GM18508 (cell line): ENCODE measurements at regions not wholly inside any gene's neighbourhood (a gene's known extent, or its start where the extent isn't known, plus 50 kb on each side); places are given as distances from the start of the nearest gene placed in this dataset.

Experiments
- ATAC-seq: cut with Tn5 transposase; IDR thresholded peaks from one replicate; pipeline ENCODE4 v1.9.1; 2021; ENCODE audit warnings: moderate number of reproducible peaks; ENCODE audit not compliant: insufficient read depth, unreplicated experiment

DNA sequence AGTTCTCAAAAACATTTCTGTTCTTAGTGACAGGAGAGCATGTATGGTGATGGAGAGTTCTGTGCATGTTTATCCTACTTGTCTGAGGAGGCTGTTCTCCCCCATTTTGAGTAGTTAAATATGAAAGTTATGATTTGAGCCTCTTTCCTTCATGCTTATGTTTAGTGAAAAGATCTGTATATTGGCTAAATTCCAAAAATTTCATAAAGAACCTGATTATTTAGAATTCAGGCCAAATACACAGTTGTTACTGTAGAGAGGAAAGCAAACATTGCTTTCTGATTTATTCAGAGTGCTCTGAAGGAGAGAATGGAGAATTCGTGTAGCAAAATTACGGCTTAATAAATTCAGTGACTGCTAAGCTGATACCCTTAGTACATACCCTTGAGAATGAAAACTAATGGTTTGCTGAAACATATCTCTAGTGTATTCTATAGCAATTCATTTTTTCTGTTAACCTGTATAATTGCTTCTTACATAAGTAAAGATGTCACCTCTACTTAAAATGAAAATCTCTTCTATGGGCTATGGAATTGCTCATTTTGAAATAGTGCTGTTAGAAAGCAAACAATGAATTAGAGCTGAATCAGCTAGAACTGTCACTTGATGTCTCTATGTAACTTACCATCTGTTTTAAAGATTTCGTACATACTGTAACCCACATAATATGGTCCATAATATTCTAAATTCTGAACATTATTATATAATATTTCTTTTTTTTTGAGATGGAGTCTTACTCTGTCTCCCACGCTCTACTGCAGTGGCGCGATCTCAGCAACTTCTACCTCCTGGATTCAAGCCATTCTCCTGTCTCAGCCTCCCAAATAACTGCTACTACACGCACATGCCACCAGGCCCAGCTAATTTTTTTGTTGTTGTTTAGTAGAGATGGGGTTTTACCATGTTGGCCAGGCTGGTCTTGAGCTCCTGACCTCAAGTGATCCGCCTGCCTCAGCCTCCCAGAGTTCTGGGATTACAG is 417.0 kb upstream of the RGS6 start:
- ATAC-seq, result no peak

DNA sequence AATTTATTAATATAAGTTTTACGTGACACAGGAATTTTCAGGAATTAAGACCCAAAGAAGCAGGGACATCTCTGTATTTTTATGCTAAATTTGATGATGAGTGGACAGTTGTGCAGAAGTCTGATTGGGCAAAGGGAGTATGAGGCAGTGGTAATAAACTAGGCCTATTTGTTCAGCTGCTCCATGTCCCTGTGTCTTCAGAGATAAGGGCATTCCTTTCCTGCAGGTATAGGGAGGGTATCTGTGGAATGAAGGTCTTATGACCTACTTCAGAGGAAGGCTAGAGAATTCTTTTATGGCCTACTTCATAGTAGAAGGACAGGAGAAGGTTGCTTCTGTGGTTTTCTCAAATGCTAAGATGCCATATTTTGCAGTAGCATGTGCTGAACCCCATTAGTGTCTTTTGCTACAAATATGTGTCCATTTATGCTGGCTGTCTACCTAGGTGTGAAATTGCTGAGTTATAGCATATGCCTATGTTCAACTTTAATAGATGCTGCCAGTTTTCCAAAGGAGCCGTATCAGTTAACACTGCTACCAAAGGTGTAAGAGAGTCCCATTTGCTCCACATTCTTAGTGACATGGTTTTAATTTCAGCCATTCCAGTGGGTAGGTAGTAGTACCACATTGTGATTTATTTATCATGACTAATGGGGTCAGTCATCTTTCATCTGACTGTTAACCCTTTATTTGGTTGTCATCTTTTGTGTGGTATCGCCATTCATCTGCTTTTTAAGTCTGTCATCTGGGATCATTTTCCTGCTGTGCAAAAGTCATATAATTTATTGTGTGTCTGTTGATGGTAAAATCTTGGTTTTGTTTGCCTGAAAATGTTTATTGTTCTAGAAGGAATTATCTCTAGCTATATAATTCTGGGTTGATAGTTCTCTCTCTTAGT is 410.7 kb upstream of the RGS6 start:
- ATAC-seq, result no peak

DNA sequence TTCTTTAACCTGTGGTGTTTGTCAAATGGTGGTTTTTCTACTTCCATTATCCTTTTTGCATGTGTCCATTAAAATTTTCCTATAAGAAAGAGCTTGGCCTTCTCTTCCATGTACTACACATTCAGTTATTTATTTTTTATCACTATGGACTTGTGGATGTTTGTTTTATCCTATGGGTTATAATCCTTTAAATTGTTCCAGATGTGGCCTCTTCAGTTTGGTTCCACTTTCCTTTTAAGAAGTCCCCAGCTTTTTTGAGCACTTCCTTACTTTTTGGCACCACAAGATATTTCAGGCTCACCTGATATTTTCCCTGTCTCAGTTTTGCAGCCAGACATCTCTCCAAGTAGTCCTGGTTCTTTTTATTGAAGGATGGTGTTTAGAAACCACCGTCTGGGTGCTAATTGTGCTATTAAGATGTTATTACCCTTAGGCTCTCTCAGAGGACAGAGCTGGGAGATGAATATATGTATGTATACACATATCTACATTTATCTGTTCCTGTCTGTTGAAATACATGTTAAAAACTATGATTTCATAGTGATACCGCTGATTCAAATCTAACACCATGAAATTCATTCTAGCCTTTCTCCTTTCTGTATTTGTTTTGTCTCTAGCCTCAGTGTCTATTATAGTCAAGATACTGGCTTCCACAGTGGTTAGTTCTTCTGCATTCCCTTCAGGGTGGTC is 408.5 kb upstream of the RGS6 start:
- peak; percentile 71 for ATAC-seq

DNA sequence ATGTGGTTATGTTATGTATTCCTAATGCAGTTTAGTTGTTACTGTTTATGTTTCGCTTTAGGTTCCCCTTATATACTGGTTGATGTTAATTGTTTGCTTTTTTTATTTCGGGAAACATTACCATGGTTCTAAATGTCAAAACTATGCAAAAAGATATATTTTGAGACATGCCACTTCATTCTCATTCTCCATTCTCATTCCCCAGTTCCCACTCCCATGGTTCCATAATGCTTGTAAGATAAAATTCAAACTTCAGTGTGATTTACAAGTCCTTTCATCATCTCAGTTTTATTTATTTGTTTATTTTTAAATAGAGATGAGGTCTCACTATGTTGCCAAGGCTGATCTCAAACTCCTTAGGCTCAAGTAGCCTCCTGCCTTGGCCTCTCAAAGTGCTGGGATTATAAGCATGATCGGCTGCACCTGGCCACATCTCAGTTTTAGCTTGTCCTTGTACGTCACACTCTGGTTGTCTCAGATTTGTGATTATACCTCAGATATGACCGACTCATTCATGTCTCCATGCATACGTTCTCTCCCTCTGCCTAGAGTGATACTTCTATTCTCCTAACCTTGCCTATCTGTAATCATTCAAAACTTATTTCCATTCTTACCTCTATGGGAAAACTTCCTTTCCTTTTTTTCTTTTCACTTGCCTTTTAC is 407.8 kb upstream of the RGS6 start:
- no peak for ATAC-seq

DNA sequence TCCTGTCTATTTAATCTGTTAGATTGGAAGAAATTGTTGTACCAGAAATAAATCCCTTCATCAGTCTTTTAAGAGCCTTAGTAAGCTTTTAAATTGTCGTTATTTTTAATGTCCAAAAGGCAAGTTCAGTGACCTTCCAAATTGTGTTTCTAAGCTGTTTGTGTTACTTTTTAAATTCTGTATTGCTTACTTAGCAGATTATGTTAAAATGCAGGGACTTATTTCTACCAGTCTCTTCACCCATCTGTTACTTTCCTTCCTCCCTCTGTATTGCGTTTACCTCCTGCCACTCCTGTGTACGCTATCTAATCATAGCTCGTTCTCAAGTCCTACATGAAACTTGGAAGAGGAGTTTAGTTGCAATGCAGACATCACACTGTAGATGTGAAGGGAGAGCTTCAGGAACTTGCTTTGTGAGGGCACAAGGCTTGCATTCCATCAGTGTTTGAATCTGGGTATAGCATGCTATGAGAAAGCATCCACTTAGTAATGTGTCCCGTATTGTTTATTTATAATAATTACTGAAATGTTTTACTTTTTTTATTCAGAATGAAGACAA is 406.5 kb upstream of the RGS6 start:
- no peak for ATAC-seq

DNA sequence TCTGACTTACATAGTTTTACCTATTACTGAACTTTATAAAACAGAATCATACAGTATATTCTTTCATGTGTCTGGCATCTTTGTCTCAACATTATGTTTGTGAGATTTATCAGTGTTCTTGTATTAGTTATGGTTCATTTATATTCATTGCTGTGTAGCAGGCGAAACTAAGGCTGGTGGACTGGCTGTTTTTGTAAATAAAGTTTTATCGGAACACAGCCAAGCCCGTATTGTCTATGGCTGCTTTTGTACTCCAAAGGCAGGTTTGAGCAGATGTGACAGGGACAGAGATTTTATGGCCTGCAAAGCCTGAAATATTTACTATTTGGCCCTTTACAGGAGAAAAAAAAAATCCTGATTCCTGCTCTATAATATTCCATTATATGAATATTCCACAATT is 405.8 kb upstream of the RGS6 start:
- no peak for ATAC-seq

DNA sequence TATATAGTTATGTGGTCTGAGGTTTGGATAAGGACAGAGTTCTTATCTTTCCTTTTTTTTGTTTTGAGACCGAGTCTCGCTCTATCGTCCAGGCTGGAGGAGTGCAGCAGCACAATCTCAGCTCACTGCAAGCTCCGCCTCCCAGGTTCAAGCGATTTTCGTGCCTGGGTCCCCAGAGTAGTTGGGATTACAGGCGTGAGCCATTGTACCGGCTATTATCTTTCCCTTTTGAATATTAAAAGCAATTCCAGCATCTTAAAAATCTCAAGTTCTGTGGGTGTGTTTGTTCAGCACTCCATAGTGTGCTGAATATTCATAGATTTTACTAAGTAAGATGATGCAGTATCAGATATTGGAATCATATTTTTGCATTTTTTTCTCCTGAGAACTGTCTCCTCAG is 404.4 kb upstream of the RGS6 start:
- ATAC-seq, result no peak

DNA sequence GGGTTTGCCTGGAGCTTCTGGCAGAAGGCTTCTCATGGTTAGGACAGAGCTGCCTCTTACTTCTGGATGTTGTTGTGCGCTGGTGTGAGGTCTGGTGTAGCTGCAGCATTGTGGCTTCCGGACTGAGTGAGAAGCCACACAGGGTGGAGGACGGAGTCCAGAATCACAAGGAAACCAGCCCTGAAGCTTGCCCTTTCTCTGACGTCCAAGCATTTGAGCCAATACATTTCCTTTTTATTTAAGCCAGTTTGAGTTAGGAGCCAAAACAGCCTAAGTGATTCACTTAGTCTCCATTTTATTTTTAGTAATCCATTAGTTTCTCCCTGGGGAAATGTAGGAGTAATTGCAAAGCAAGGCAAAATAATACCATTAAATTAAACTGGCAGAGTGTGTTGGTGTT is 402.4 kb upstream of the RGS6 start:
- no peak for ATAC-seq

DNA sequence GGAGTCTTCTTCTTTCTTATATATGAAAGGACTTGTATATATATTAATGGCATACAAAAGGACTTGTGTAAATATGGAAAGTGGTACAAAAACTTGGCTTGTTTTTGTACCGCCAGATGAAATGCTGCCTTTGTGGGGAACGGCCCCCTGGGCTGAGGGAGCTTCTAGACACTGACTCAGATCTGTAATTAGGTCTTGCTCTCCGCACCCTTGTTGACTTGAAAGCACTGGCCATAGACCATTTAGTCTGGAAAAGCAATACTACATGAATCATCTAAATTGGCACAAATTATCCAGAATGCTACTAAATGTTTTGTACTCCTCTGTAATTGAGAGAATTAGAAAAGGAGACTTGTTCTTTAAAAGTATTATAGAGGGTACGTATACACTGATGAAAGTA is 399.9 kb upstream of the RGS6 start:
- ATAC-seq, result no peak

DNA sequence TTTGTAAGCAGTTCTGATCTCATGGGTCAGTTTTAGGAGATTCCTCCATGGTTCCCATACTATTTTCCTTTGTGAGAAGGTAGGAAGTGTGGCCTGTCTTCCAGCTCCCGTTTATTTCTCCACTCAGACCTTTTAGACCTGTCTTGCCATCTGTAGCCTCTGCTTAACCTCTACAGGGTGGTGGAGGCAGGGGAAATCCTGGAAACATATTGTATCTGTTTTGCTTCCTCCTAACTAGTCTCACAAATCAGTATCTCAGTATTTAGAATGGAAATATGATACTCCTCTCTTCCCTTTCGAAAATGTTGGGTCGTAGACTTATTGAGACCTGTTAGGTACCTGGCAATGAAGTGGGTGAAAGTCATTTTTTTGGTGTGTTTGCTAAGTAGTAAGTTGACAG is 399.4 kb upstream of the RGS6 start:
- ATAC-seq, result no peak

DNA sequence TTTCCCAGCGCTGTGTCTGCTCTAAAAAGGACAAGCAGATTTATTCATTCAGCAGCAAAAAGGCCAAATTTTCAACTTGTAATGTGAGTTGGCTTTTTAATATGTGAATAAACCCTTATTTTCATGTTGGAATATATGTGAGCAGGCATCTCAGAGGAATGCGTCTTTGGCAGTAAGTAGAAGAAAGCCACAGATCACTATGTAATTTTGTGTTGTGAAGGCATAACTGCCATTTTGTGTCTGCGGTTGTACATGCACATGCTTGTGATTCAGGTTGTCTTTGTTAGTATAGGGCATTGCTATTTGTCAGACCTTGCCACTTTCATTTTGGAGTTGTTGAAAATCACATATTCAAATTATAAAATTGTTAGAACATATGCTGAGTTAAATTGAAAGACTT is 398.8 kb upstream of the RGS6 start:
- ATAC-seq, result no peak

DNA sequence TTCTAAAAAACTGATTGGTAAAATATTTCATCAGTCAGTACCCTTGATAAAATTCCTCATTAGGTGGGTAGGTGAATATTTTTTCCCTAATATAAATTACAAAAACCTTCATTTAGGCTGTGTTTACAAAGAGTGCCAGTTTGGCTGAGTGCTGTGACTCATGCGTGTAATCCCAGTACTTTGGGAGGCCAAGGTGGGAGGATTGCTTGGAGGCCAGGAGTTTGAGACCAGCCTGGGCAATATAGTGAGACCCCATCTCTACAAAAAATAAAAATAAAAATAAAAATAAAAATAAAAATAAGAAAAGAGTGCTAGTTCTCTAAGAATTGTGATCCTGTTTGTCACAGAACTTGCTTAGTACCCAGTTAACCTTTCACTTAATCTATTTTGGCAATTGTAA is 398.4 kb upstream of the RGS6 start:
- ATAC-seq, result no peak

DNA sequence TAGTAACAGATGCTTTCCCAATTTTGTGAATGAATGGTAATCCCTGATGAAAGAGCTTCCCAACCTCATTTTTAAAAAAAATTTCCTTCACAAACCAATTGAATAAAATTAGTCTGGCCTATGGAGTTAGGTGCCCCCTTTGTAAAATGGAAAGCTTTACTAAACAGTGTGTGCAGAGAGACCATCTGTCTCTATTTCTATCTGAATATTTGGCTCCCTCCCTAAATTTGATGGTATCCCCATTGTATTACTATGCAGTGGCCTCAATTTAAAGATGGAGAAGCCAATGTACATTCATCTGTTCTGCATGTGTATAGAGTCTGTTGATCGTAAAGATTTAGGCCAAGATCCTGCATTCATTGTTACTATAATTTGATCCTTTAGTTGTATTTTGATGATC is 397.7 kb upstream of the RGS6 start:
- no peak for ATAC-seq

DNA sequence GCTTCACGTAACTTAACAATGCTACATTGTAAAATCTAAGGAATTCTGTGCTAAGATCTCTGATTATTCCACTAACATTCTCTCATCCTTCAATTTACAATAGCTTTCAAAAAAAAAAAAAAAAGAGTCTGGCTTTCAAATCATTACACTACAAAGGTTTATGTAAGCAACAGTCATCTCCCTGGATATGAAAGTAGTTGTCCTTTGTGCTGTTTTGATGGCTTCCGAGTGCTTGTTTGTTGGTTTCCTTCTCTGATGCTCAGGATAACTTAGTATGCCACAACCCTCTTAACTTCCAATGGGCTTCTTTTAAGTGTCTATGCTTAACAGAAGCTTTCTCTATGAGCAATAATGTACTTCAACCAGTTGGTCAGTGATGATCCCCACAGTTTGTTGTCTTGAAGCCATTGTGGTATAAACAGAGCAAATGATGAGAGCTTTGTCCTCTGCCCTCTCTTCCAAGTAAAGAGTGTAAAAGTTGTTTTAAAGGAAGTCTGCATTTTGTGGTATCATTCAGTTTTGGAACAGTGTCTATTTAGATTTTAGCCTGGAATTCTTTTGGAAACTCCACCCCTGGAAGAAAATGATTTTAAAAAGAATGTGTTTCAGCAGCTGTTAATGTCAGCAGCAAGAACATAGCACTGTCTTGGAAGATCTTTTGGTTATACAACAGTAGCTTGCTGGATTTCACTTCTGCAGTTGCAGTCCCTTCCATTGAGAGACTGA is 396.1 kb upstream of the RGS6 start:
- no peak for ATAC-seq

DNA sequence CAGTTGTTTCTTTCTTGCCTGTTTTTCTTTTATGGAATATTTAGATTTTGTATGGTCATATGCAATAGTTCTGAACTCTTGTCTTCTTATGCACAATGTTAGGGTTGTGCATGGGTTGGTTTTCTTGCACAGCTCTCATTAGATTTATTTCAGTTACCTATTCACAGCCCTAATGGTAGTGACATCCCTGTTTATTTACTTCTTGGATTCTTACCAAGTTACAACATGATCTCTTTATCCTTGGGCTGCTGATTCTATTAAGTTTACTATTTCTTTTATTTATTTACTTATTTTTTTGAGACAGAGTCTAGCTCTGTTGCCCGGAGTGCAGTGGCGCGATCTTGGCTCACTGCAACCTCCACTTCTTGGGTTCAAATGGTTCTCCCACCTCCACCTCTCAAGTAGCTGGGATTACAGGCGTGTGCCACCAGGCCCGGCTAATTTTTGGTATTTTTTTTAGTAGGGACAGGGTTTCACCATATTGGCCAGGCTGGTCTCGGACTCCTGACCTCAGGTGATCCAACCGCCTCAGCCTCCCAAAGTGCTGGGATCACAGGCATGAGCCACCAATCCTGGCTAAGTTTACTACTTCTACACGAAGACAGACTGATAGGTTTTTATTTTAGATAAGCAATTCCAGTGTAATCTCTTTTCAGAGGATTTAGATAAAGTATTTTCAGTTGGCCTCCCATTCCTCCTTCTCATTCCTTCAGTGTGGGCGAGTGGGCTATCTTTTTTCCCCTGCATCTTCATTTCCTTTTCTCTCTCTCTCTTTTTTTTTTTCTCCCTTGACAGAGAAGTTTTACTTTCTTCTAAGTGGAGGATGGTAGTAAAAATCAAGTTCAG is 395.1 kb upstream of the RGS6 start:
- ATAC-seq, result no peak

DNA sequence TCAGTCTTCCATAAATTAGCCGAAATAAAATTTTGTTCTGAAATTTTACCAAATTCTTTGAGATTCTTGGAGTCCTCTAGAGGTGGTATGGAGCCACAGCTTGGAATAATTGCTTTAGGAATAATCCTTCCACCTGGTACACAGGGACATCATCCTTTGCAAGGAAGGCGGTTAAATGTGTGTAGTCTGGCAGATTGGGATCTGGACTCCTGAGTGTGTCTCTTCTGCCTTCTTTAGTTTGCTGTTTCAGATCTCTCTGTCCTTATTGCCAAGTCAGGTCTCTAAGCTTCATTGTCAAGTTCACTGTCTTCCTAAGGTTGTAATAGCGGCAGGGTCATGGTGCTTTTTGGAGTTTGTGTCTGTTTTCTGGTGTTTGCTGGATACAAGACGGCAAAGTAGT is 393.9 kb upstream of the RGS6 start:
- no peak for ATAC-seq

DNA sequence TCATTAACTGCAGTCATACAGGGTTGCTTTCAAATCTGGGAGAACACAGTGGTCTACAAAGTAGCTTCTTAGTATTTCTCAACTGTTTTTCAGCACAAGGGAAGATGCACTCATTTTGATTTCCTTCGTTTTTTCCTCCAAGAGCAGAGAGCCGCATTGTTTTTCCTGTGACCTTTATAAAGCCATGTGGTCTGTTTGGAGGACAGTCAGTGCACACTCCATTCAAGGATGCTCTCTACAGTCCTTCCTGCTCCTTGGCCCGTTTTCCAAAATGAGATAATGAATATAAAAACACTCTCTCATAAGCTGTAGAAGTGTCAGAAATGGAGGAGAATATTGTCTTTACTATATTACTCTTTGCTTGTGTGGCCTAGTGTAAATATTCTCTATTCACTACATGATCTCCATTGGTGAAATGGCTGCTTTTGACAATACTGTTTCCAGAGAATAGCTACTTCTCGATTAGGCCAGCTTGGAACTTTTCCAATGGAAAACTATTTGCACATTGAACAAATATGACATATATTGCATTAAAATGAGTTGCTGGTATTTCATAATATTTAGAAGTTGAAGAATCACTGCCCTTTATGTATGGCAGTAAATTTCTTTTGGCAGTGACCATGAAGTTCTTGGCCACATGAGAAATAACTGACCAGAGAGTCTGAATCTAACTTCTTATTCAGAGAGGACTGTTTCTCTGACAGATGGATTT is 393.1 kb upstream of the RGS6 start:
- no peak for ATAC-seq
